Neural cell (in vitro differentiated cells): ENCODE measurements at regions not wholly inside any gene's neighbourhood (a gene's known extent, or its start where the extent isn't known, plus 50 kb on each side); places are given as distances from the start of the nearest gene placed in this dataset.

Source experiments
- H2AFZ ChIP-seq: fragments of 200-600, 300-800 bp; sonication (generic), shearing (Covaris generic); 2 replicates; pipeline ENCODE4 v1.6.0; 2014; ENCODE audit warnings: low read depth, mild to moderate bottlenecking, antibody characterized with exemption, low read length, moderate library complexity
- H3F3A ChIP-seq: fragments of 200-600 bp; shearing (Covaris generic); 2 replicates; pipeline ENCODE4 v1.6.1; 2016; ENCODE audit warnings: mild to moderate bottlenecking, moderate library complexity, mixed read lengths, antibody characterized with exemption, low read length; ENCODE audit not compliant: insufficient read depth, poor library complexity, severe bottlenecking
- H3K27ac ChIP-seq: fragments of 200-600, 300-800 bp; sonication (generic), shearing (Covaris generic); 2 replicates; pipeline ENCODE4 v1.5.1; 2014; ENCODE audit warnings: mild to moderate bottlenecking, low read length, moderate library complexity
- H3K27me3 ChIP-seq: fragments of 300-800, 200-600 bp; sonication (generic), shearing (Covaris generic); 2 replicates; pipeline ENCODE4 v1.6.0; 2014; ENCODE audit warnings: mild to moderate bottlenecking, low read depth, low read length, moderate library complexity; ENCODE audit not compliant: insufficient read depth
- H3K36me3 ChIP-seq: fragments of 300-800, 200-600 bp; sonication (generic), shearing (Covaris generic); 2 replicates; pipeline ENCODE4 v1.5.1; 2014; ENCODE audit warnings: mild to moderate bottlenecking, antibody characterized with exemption, low read length, moderate library complexity; ENCODE audit not compliant: insufficient read depth
- H3K4me2 ChIP-seq: fragments of 300-800, 200-600 bp; sonication (generic), shearing (Covaris generic); 2 replicates; pipeline ENCODE4 v1.6.0; 2014; ENCODE audit warnings: mild to moderate bottlenecking, low read length
- H3K4me3 ChIP-seq: fragments of 300-800, 200-600 bp; sonication (generic), shearing (Covaris generic); 2 replicates; pipeline ENCODE4 v1.5.1; 2014; ENCODE audit warnings: mild to moderate bottlenecking, low read length, moderate library complexity
- H3K79me2 ChIP-seq: fragments of 200-600 bp; shearing (Covaris generic); replicated peaks from 2 replicates; pipeline ENCODE4 v1.6.0; 2014; ENCODE audit warnings: mild to moderate bottlenecking, low read length, moderate library complexity; ENCODE audit not compliant: insufficient read depth
- H3K9ac ChIP-seq: fragments of 300-800, 200-600 bp; sonication (generic), shearing (Covaris generic); 2 replicates; pipeline ENCODE4 v1.6.1; 2016; ENCODE audit warnings: mild to moderate bottlenecking, low read length, mixed read lengths
- H3K9me2 ChIP-seq: fragments of 200-600 bp; shearing (Covaris generic); 2 replicates; pipeline ENCODE4 v1.6.1; 2016; ENCODE audit warnings: mild to moderate bottlenecking, low read length, mixed read lengths; ENCODE audit not compliant: insufficient read depth
- H3K9me3 ChIP-seq: fragments of 200-600, 300-800 bp; sonication (generic), shearing (Covaris generic); 2 replicates; pipeline ENCODE4 v1.6.1; 2016; ENCODE audit warnings: mild to moderate bottlenecking, mixed run types, low read length, moderate library complexity, mixed read lengths
- H4K20me1 ChIP-seq: fragments of 200-600 bp; shearing (Covaris generic); 2 replicates; pipeline ENCODE4 v1.6.1; 2016; ENCODE audit warnings: mild to moderate bottlenecking, mixed run types; ENCODE audit not compliant: insufficient read depth
- CTCF ChIP-seq: fragments of 450-650 bp; IDR thresholded peaks from 2 replicates; pipeline ENCODE4 v1.5.1; 2014; ENCODE audit warnings: antibody characterized with exemption, mild to moderate bottlenecking, moderate library complexity; ENCODE audit not compliant: poor library complexity, severe bottlenecking
- EP300 ChIP-seq: fragments of 450-650 bp; conservative IDR thresholded peaks from 2 replicates; pipeline ENCODE4 v1.6.1; 2014; ENCODE audit warnings: antibody characterized with exemption, mild to moderate bottlenecking, moderate library complexity; ENCODE audit not compliant: poor library complexity, severe bottlenecking
- EZH2 ChIP-seq: fragments of 200-600, 300-800 bp; shearing (Covaris generic), sonication (generic); IDR thresholded peaks from 2 replicates; pipeline ENCODE4 v1.6.1; 2014; ENCODE audit warnings: antibody characterized with exemption, low read length, borderline replicate concordance, mild to moderate bottlenecking; ENCODE audit not compliant: insufficient read depth, poor library complexity, severe bottlenecking
- MXI1 ChIP-seq: fragments of 450-650 bp; conservative IDR thresholded peaks from 2 replicates; pipeline ENCODE4 v1.6.1; 2014; ENCODE audit warnings: antibody characterized with exemption, mild to moderate bottlenecking; ENCODE audit not compliant: poor library complexity, severe bottlenecking
- POLR2AphosphoS5 ChIP-seq: IDR thresholded peaks from 2 replicates; pipeline ENCODE4 v1.6.1; 2012
- RAD21 ChIP-seq: fragments of 450-650 bp; conservative IDR thresholded peaks from 2 replicates; pipeline ENCODE4 v1.6.1; 2014; ENCODE audit warnings: antibody characterized with exemption, mild to moderate bottlenecking, moderate library complexity
- REST ChIP-seq: IDR thresholded peaks from 2 replicates; pipeline ENCODE4 v1.6.1; 2012; ENCODE audit warnings: borderline replicate concordance
- SMC3 ChIP-seq: fragments of 450-650 bp; conservative IDR thresholded peaks from 2 replicates; pipeline ENCODE4 v1.6.1; 2014; ENCODE audit warnings: antibody characterized with exemption, mild to moderate bottlenecking, moderate library complexity; ENCODE audit not compliant: poor library complexity
- TAF1 ChIP-seq: IDR thresholded peaks from 2 replicates; pipeline ENCODE4 v1.6.1; 2012; ENCODE audit warnings: low read depth

GRCh38 chr11:109729761-109730160 is 307.8 kb downstream of the C11orf87 start:
- peak overlapping the region; percentile 75 for H3K27ac ChIP-seq
- H3K27me3 ChIP-seq, result no peaks in the 10 kb centered on the region
- no peak overlapping the region for H3K4me2 ChIP-seq
- no peaks in the 10 kb centered on the region for H3K9me3 ChIP-seq
- H3K79me2 ChIP-seq, result no peaks in the 10 kb centered on the region
- H3K36me3 ChIP-seq, result no peaks in the 10 kb centered on the region
- no peaks in the 10 kb centered on the region for H3F3A ChIP-seq
- peak overlapping the region; percentile 9 for H3K4me3 ChIP-seq
- peak overlapping the region; percentile 34 for H3K9ac ChIP-seq
- TF ChIP-seq EP300 (no peak), POLR2AphosphoS5 (no peak), MXI1 (no peak), SMC3 (no peak), REST (no peak), RAD21 (no peak), TAF1 (no peak), EZH2 (no peak), CTCF (no peak)
- no peaks in the 10 kb centered on the region for H3K9me2 ChIP-seq
- H4K20me1 ChIP-seq, result no peaks in the 10 kb centered on the region
- H2AFZ ChIP-seq, result no peak overlapping the region

GRCh38 chr11:109730669-109731068 is 308.7 kb downstream of the C11orf87 start:
- Histone ChIP-seq H3K4me2 (no peak overlapping the region), H3K9ac (peak overlapping the region; percentile 34), H3K79me2 (no peaks in the 10 kb centered on the region), H3K9me2 (no peaks in the 10 kb centered on the region), H3K4me3 (peak overlapping the region; percentile 9), H2AFZ (no peak overlapping the region), H3K27me3 (no peaks in the 10 kb centered on the region), H3K9me3 (no peaks in the 10 kb centered on the region), H4K20me1 (no peaks in the 10 kb centered on the region), H3F3A (peaks cover 5% of the 10 kb centered on the region), H3K27ac (peak overlapping the region; percentile 75), H3K36me3 (no peaks in the 10 kb centered on the region)
- TF ChIP-seq TAF1 (no peak), RAD21 (no peak), REST (no peak), POLR2AphosphoS5 (peak; percentile 48), EZH2 (no peak), CTCF (no peak), EP300 (peak; percentile 68), SMC3 (no peak), MXI1 (no peak)
